ENCODE measurements at regions not wholly inside any gene's neighbourhood (a gene's known extent, or its start where the extent isn't known, plus 50 kb on each side); places are given as distances from the start of the nearest gene placed in this dataset.

DNA sequence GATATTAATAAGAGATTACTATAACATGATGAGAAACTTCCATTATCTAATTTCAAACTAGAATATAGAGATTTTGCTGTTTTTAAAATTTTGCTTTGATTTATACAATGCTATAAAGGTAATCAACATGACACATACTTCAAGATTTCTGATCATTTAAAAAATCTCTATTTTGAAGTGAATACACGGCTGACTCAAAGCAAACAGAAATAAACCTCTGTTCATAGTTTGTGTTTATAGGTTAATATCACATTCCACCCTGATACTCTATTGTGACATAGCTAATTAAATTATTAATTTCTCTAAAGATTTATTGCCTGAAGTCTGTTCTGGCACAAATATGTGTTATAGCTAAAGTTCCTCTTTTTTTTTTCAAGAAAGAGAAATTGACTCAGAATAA is 349.2 kb downstream of the TLL1 start:
- WGBS (ENCODE audit: missing lambda C conversion rate) = 27% methylated on average over 1 of the region's 1 CpG
- DNase-seq (ENCODE audit: low read depth in 1 of 2, low spot score in 1 of 2) (no peak), FAIRE-seq (no peak), ATAC-seq (no peak)
- no peaks in the 10 kb centered on the region for H3K4me1 ChIP-seq
- no peak overlapping the region for H3K4me3 ChIP-seq
- TF ChIP-seq CHD4 (IDR thresholded peaks at IDR 0.05; ENCODE audit: borderline replicate concordance) = no peak
- TF ChIP-seq ZSCAN20 (CRISPR knock-in tag; IDR thresholded peaks at IDR 0.05) = no peak
- no peak for TF ChIP-seq KDM1A (IDR thresholded peaks at IDR 0.05; ENCODE audit: low read depth)
- TF ChIP-seq CHD2 (IDR thresholded peaks at IDR 0.05; ENCODE audit: low read length, partially characterized antibody) = no peak
- TF ChIP-seq, protein P1, sequence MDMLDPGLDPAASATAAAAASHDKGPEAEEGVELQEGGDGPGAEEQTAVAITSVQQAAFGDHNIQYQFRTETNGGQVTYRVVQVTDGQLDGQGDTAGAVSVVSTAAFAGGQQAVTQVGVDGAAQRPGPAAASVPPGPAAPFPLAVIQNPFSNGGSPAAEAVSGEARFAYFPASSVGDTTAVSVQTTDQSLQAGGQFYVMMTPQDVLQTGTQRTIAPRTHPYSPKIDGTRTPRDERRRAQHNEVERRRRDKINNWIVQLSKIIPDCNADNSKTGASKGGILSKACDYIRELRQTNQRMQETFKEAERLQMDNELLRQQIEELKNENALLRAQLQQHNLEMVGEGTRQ (IDR thresholded peaks at IDR 0.05) = no peak
- no peak for TF ChIP-seq EP300 (IDR thresholded peaks at IDR 0.05)
- no peak for TF ChIP-seq ESRRA (IDR thresholded peaks at IDR 0.05; ENCODE audit: borderline replicate concordance, low read length)
- TF ChIP-seq, protein P2, sequence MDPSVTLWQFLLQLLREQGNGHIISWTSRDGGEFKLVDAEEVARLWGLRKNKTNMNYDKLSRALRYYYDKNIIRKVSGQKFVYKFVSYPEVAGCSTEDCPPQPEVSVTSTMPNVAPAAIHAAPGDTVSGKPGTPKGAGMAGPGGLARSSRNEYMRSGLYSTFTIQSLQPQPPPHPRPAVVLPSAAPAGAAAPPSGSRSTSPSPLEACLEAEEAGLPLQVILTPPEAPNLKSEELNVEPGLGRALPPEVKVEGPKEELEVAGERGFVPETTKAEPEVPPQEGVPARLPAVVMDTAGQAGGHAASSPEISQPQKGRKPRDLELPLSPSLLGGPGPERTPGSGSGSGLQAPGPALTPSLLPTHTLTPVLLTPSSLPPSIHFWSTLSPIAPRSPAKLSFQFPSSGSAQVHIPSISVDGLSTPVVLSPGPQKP (IDR thresholded peaks at IDR 0.05; ENCODE audit: low read depth, low read length) = no peak
- TF ChIP-seq EHMT2 (IDR thresholded peaks at IDR 0.05; ENCODE audit: low read depth) = no peak
- TF ChIP-seq MYC (IDR thresholded peaks at IDR 0.05; ENCODE audit: borderline replicate concordance, low read length) = no peak
- TF ChIP-seq NFE2L2 (conservative IDR thresholded peaks at IDR 0.05; ENCODE audit: low read length) = no peak
- TF ChIP-seq, protein P3, sequence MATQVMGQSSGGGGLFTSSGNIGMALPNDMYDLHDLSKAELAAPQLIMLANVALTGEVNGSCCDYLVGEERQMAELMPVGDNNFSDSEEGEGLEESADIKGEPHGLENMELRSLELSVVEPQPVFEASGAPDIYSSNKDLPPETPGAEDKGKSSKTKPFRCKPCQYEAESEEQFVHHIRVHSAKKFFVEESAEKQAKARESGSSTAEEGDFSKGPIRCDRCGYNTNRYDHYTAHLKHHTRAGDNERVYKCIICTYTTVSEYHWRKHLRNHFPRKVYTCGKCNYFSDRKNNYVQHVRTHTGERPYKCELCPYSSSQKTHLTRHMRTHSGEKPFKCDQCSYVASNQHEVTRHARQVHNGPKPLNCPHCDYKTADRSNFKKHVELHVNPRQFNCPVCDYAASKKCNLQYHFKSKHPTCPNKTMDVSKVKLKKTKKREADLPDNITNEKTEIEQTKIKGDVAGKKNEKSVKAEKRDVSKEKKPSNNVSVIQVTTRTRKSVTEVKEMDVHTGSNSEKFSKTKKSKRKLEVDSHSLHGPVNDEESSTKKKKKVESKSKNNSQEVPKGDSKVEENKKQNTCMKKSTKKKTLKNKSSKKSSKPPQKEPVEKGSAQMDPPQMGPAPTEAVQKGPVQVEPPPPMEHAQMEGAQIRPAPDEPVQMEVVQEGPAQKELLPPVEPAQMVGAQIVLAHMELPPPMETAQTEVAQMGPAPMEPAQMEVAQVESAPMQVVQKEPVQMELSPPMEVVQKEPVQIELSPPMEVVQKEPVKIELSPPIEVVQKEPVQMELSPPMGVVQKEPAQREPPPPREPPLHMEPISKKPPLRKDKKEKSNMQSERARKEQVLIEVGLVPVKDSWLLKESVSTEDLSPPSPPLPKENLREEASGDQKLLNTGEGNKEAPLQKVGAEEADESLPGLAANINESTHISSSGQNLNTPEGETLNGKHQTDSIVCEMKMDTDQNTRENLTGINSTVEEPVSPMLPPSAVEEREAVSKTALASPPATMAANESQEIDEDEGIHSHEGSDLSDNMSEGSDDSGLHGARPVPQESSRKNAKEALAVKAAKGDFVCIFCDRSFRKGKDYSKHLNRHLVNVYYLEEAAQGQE (IDR thresholded peaks at IDR 0.05) = no peak
- TF ChIP-seq EHF (CRISPR knock-in tag; IDR thresholded peaks at IDR 0.05) = no peak
- TF ChIP-seq JUN (IDR thresholded peaks at IDR 0.05) = no peak
- TF ChIP-seq, protein P4, sequence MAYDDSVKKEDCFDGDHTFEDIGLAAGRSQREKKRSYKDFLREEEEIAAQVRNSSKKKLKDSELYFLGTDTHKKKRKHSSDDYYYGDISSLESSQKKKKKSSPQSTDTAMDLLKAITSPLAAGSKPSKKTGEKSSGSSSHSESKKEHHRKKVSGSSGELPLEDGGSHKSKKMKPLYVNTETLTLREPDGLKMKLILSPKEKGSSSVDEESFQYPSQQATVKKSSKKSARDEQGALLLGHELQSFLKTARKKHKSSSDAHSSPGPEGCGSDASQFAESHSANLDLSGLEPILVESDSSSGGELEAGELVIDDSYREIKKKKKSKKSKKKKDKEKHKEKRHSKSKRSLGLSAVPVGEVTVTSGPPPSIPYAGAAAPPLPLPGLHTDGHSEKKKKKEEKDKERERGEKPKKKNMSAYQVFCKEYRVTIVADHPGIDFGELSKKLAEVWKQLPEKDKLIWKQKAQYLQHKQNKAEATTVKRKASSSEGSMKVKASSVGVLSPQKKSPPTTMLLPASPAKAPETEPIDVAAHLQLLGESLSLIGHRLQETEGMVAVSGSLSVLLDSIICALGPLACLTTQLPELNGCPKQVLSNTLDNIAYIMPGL (CRISPR knock-in tag; IDR thresholded peaks at IDR 0.05; ENCODE audit: borderline replicate concordance) = no peak
- TF ChIP-seq, protein P5, sequence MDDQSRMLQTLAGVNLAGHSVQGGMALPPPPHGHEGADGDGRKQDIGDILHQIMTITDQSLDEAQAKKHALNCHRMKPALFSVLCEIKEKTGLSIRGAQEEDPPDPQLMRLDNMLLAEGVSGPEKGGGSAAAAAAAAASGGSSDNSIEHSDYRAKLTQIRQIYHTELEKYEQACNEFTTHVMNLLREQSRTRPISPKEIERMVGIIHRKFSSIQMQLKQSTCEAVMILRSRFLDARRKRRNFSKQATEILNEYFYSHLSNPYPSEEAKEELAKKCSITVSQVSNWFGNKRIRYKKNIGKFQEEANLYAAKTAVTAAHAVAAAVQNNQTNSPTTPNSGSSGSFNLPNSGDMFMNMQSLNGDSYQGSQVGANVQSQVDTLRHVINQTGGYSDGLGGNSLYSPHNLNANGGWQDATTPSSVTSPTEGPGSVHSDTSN (IDR thresholded peaks at IDR 0.05) = no peak
- TF ChIP-seq FOSB (CRISPR knock-in tag; IDR thresholded peaks at IDR 0.05) = no peak
- TF ChIP-seq RARB (CRISPR knock-in tag; IDR thresholded peaks at IDR 0.05) = no peak
- no peak for TF ChIP-seq NR3C1 (IDR thresholded peaks at IDR 0.05)
- no peak overlapping the region for H3K27ac ChIP-seq
- H3K9me3 ChIP-seq = no peaks in the 10 kb centered on the region
- ChIA-PET POLR2A (no interaction called here), CTCF (no interaction called here)
- no peak overlapping the region for H3K4me2 ChIP-seq

DNA sequence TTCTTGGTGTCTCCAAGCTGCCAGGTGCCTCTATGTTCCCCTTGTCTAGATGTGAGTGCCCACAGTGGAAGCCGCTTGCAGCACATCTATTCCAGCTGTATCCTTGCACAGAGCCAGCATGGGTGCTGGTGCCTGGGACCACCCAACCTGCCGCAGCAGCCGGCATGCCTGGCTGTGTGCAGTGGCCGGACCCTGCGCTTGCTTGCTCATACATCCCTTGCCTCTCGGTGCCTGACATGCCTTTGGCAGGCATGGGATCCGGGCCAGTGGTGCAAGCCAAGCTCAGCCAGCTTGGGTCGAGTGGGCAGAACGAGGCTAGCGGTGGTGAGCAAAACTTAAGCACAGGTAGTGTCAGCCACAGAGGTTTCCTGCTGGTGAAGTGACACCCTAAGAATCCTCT is 355.1 kb downstream of the TLL1 start:
- ChIA-PET POLR2A (no interaction called here), CTCF (interaction anchor here (1.2 kb wide), 1 partner anchor 11 kb away, joined by 4 read pairs; no protein-coding TSS in a partner anchor)
- DNase-seq (ENCODE audit: low read depth in 1 of 2, low spot score in 1 of 2) = no peak
- H3K4me2 ChIP-seq = no peak overlapping the region
- no peak for FAIRE-seq
- WGBS (ENCODE audit: missing lambda C conversion rate) = 16% methylated on average over 4 of the region's 10 CpGs
- no peaks in the 10 kb centered on the region for H3K9me3 ChIP-seq
- H3K4me3 ChIP-seq = no peak overlapping the region
- ATAC-seq = no peak
- H3K4me1 ChIP-seq = no peaks in the 10 kb centered on the region
- H3K27ac ChIP-seq = no peak overlapping the region
- TF ChIP-seq KDM5A (IDR thresholded peaks at IDR 0.05) = no peak
- TF ChIP-seq RARB (CRISPR knock-in tag; IDR thresholded peaks at IDR 0.05) = no peak
- TF ChIP-seq POLR2A (IDR thresholded peaks at IDR 0.05; ENCODE audit: low read length) = no peak
- TF ChIP-seq, protein P6, sequence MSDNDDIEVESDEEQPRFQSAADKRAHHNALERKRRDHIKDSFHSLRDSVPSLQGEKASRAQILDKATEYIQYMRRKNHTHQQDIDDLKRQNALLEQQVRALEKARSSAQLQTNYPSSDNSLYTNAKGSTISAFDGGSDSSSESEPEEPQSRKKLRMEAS (IDR thresholded peaks at IDR 0.05) = no peak
- no peak for TF ChIP-seq NFE2L2 (conservative IDR thresholded peaks at IDR 0.05; ENCODE audit: low read length)
- no peak for TF ChIP-seq BHLHE40 (IDR thresholded peaks at IDR 0.05; ENCODE audit: low read depth, low read length)
- TF ChIP-seq MAFK (IDR thresholded peaks at IDR 0.05; ENCODE audit: partially characterized antibody) = no peak
- TF ChIP-seq, protein P7, sequence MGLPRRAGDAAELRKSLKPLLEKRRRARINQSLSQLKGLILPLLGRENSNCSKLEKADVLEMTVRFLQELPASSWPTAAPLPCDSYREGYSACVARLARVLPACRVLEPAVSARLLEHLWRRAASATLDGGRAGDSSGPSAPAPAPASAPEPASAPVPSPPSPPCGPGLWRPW (IDR thresholded peaks at IDR 0.05) = no peak
- no peak for TF ChIP-seq CEBPB (IDR thresholded peaks at IDR 0.05)
- TF ChIP-seq EP300 (IDR thresholded peaks at IDR 0.05) = no peak
- TF ChIP-seq, protein P8, sequence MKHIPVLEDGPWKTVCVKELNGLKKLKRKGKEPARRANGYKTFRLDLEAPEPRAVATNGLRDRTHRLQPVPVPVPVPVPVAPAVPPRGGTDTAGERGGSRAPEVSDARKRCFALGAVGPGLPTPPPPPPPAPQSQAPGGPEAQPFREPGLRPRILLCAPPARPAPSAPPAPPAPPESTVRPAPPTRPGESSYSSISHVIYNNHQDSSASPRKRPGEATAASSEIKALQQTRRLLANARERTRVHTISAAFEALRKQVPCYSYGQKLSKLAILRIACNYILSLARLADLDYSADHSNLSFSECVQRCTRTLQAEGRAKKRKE (CRISPR knock-in tag; IDR thresholded peaks at IDR 0.05; ENCODE audit: low read depth) = no peak
- TF ChIP-seq HDAC2 (IDR thresholded peaks at IDR 0.05) = no peak
- TF ChIP-seq HOXB5 (CRISPR knock-in tag; IDR thresholded peaks at IDR 0.05) = no peak
- TF ChIP-seq, protein P5 (IDR thresholded peaks at IDR 0.05) = no peak
